Parathyroid adenoma (tissue), 2 donors: ENCODE measurements at regions not wholly inside any gene's neighbourhood (a gene's known extent, or its start where the extent isn't known, plus 50 kb on each side); places are given as distances from the start of the nearest gene placed in this dataset.

Source experiments
- H2AFZ ChIP-seq: fragments of 300-600 bp; sonication (generic); one replicate; pipeline ENCODE4 v1.7.0; 2017; ENCODE audit warnings: antibody characterized with exemption, mild to moderate bottlenecking
- H3K27ac ChIP-seq: fragments of 300-600 bp; sonication (generic); one replicate; pipeline ENCODE4 v1.7.0; 2017
- H3K27me3 ChIP-seq: fragments of 300-600 bp; sonication (generic); one replicate; pipeline ENCODE4 v1.7.0; 2017; ENCODE audit warnings: low read length; ENCODE audit not compliant: control insufficient read depth, insufficient read depth
- H3K36me3 ChIP-seq: fragments of 300-600 bp; sonication (generic); one replicate; pipeline ENCODE4 v1.7.0; 2017; ENCODE audit warnings: low read length; ENCODE audit not compliant: control insufficient read depth, insufficient read depth
- H3K4me1 ChIP-seq: fragments of 300-600 bp; sonication (generic); one replicate; pipeline ENCODE4 v1.7.0; 2017; ENCODE audit warnings: control low read depth
- H3K4me2 ChIP-seq: fragments of 300-600 bp; sonication (generic); one replicate; pipeline ENCODE4 v1.7.0; 2017; ENCODE audit warnings: low read length
- H3K4me3 ChIP-seq: fragments of 300-600 bp; sonication (generic); one replicate; pipeline ENCODE4 v1.7.0; 2017; ENCODE audit warnings: low read depth, low read length
- H3K79me2 ChIP-seq: fragments of 300-600 bp; sonication (generic); one replicate; pipeline ENCODE4 v1.7.0; 2017; ENCODE audit warnings: control low read depth
- H3K9ac ChIP-seq: fragments of 300-600 bp; sonication (generic); one replicate; pipeline ENCODE4 v1.7.0; 2017; ENCODE audit warnings: mild to moderate bottlenecking
- H3K9me3 ChIP-seq: fragments of 300-600 bp; sonication (generic); one replicate; pipeline ENCODE4 v1.7.0; 2017; ENCODE audit warnings: low read length; ENCODE audit not compliant: control insufficient read depth
- CTCF ChIP-seq: fragments of 300-600 bp; sonication (generic); IDR thresholded peaks from one replicate; pipeline ENCODE4 v1.7.0; 2017; ENCODE audit warnings: antibody characterized with exemption, mild to moderate bottlenecking
- donor health status: primary hyperparathyroidism.

GRCh38 chr11:23725752-23726151 lies 771.1 kb upstream of the LUZP2 start:
- Histone ChIP-seq H3K4me1 (no peaks in the 10 kb centered on the region), H3K27ac (no peak overlapping the region), H3K9me3 (no peaks in the 10 kb centered on the region), H2AFZ (no peak overlapping the region), H3K4me2 (no peak overlapping the region), H3K79me2 (no peaks in the 10 kb centered on the region), H3K9ac (no peak overlapping the region), H3K36me3 (no peaks in the 10 kb centered on the region), H3K4me3 (no peak overlapping the region), H3K27me3 (no peaks in the 10 kb centered on the region)
- TF ChIP-seq CTCF = no peak

- no peaks in the 10 kb centered on the region for H3K9me3 ChIP-seq
- H3K27ac ChIP-seq = no peak overlapping the region
- H3K9ac ChIP-seq = no peak overlapping the region
- H3K36me3 ChIP-seq = no peaks in the 10 kb centered on the region
- no peak overlapping the region for H3K4me3 ChIP-seq
- H3K79me2 ChIP-seq = no peaks in the 10 kb centered on the region
- H3K4me1 ChIP-seq = no peaks in the 10 kb centered on the region
- no peaks in the 10 kb centered on the region for H3K27me3 ChIP-seq
- H2AFZ ChIP-seq = no peak overlapping the region
- H3K4me2 ChIP-seq = no peak overlapping the region
- no peak for TF ChIP-seq CTCF
These were observed 769.5 kb upstream of the LUZP2 start for GRCh38 chr11:23727387-23727786.

- H3K79me2 ChIP-seq = no peaks in the 10 kb centered on the region
- TF ChIP-seq CTCF = no peak
- no peaks in the 10 kb centered on the region for H3K4me1 ChIP-seq
- no peak overlapping the region for H3K27ac ChIP-seq
- H3K9ac ChIP-seq = no peak overlapping the region
- no peaks in the 10 kb centered on the region for H3K36me3 ChIP-seq
- H3K9me3 ChIP-seq = no peaks in the 10 kb centered on the region
- H3K4me2 ChIP-seq = no peak overlapping the region
- no peak overlapping the region for H2AFZ ChIP-seq
- H3K27me3 ChIP-seq = no peaks in the 10 kb centered on the region
- no peak overlapping the region for H3K4me3 ChIP-seq
These were observed 769.1 kb upstream of the LUZP2 start for GRCh38 chr11:23727794-23728193.

- Histone ChIP-seq H3K79me2 (no peaks in the 10 kb centered on the region), H3K36me3 (no peaks in the 10 kb centered on the region), H3K9me3 (no peaks in the 10 kb centered on the region), H2AFZ (no peak overlapping the region), H3K4me1 (no peaks in the 10 kb centered on the region), H3K4me2 (no peak overlapping the region), H3K9ac (no peak overlapping the region), H3K27ac (no peak overlapping the region), H3K27me3 (no peaks in the 10 kb centered on the region), H3K4me3 (no peak overlapping the region)
- no peak for TF ChIP-seq CTCF
These were observed 767.8 kb upstream of the LUZP2 start for GRCh38 chr11:23729088-23729487.

GRCh38 chr11:23730307-23730998 lies 766.4 kb upstream of the LUZP2 start:
- no peaks in the 10 kb centered on the region for H3K36me3 ChIP-seq
- H3K9me3 ChIP-seq = no peaks in the 10 kb centered on the region
- no peak overlapping the region for H3K9ac ChIP-seq
- no peak overlapping the region for H3K4me3 ChIP-seq
- no peak overlapping the region for H2AFZ ChIP-seq
- H3K27ac ChIP-seq = no peak overlapping the region
- no peak overlapping the region for H3K4me2 ChIP-seq
- no peak for TF ChIP-seq CTCF
- no peaks in the 10 kb centered on the region for H3K79me2 ChIP-seq
- H3K27me3 ChIP-seq = no peaks in the 10 kb centered on the region
- H3K4me1 ChIP-seq = no peaks in the 10 kb centered on the region
